ENCODE measurements at regions not wholly inside any gene's neighbourhood (a gene's known extent, or its start where the extent isn't known, plus 50 kb on each side); places are given as distances from the start of the nearest gene placed in this dataset.

DNA sequence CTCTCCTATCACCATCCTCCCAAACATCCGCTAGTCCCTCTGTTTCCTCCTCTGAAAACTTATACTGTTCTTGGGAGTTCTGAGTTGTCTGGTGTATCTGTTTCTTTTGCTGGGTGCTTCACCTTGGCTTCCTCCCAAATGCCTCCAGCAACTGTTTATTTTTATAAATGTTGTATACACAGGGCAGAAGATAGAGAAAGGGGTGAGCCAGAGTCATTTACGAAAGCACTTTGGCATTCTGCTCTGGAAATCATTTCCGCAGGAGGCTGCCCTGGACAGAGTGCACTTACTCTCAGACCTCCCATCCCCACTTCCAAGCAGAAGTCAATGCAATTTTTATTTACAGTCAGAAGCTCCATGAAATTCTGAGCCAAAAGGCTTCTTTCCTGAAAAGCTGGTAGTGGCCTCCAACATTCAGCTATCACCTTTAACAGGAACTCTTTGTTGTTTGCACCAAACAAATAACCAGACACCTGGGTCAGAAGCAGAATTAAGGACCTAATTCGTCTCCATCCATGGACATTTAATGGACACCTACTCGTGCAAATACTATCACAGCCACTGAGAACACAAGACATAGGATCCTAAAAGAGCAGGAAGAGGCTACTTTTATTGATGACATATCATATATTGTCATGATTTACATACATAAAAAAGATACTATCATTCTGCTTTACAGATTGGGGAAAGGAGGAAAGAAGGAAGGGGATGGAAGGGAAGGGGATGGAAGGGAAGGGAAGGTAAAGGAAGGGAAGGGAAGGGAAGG lies 229.5 kb upstream of the PAPPA start:
- POLR2A ChIA-PET, result interaction anchor here (0.6 to 1.8 kb wide), 6 partner anchors 20 to 763 kb away, joined by 3 to 23 read pairs (median 6); partner anchors contain the start of genes PAPPA and TRIM32
- peak; percentile 67 to 97 for DNase-seq (ENCODE audit: low read depth in 1 of 2, low spot score in 1 of 2)
- Histone ChIP-seq H3K4me1 (peaks cover 30% of the 10 kb centered on the region), H3K9me3 (peaks cover 42% of the 10 kb centered on the region), H3K27ac (peak overlapping the region; percentile 90 to 97), H3K4me2 (peak overlapping the region; percentile 61), H3K4me3 (no peak overlapping the region)
- peak; percentile 95 to 100 for ATAC-seq
- TF ChIP-seq HOXB13 (CRISPR knock-in tag; IDR thresholded peaks at IDR 0.05; ENCODE audit: low read depth), result no peak; the same call in 1 of the 2 replicates
- peak; percentile 48; the same call in 1 of the 2 replicates for TF ChIP-seq FOSL2 (IDR thresholded peaks at IDR 0.05)
- TF ChIP-seq FOSL2 (CRISPR knock-in tag; IDR thresholded peaks at IDR 0.05), result peak; percentile 82
- peak; percentile 98 to 99 for TF ChIP-seq EP300 (IDR thresholded peaks at IDR 0.05)
- TF ChIP-seq, protein P1, sequence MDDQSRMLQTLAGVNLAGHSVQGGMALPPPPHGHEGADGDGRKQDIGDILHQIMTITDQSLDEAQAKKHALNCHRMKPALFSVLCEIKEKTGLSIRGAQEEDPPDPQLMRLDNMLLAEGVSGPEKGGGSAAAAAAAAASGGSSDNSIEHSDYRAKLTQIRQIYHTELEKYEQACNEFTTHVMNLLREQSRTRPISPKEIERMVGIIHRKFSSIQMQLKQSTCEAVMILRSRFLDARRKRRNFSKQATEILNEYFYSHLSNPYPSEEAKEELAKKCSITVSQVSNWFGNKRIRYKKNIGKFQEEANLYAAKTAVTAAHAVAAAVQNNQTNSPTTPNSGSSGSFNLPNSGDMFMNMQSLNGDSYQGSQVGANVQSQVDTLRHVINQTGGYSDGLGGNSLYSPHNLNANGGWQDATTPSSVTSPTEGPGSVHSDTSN (IDR thresholded peaks at IDR 0.05), result 0 out of 2 replicates have a peak, but pooled peaks have one; percentile 81
- 0 out of 2 replicates have a peak, but pooled peaks have one; percentile 4 for TF ChIP-seq RARB (CRISPR knock-in tag; IDR thresholded peaks at IDR 0.05)
- peak; percentile 21 for TF ChIP-seq HOXB5 (CRISPR knock-in tag; IDR thresholded peaks at IDR 0.05)
- no peak for TF ChIP-seq HDAC2 (IDR thresholded peaks at IDR 0.05)
- TF ChIP-seq, protein P2, sequence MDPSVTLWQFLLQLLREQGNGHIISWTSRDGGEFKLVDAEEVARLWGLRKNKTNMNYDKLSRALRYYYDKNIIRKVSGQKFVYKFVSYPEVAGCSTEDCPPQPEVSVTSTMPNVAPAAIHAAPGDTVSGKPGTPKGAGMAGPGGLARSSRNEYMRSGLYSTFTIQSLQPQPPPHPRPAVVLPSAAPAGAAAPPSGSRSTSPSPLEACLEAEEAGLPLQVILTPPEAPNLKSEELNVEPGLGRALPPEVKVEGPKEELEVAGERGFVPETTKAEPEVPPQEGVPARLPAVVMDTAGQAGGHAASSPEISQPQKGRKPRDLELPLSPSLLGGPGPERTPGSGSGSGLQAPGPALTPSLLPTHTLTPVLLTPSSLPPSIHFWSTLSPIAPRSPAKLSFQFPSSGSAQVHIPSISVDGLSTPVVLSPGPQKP (IDR thresholded peaks at IDR 0.05; ENCODE audit: low read depth, low read length), result no peak
- TF ChIP-seq MAFK (IDR thresholded peaks at IDR 0.05; ENCODE audit: partially characterized antibody), result peak; percentile 84
- TF ChIP-seq, protein P3, sequence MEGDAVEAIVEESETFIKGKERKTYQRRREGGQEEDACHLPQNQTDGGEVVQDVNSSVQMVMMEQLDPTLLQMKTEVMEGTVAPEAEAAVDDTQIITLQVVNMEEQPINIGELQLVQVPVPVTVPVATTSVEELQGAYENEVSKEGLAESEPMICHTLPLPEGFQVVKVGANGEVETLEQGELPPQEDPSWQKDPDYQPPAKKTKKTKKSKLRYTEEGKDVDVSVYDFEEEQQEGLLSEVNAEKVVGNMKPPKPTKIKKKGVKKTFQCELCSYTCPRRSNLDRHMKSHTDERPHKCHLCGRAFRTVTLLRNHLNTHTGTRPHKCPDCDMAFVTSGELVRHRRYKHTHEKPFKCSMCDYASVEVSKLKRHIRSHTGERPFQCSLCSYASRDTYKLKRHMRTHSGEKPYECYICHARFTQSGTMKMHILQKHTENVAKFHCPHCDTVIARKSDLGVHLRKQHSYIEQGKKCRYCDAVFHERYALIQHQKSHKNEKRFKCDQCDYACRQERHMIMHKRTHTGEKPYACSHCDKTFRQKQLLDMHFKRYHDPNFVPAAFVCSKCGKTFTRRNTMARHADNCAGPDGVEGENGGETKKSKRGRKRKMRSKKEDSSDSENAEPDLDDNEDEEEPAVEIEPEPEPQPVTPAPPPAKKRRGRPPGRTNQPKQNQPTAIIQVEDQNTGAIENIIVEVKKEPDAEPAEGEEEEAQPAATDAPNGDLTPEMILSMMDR (IDR thresholded peaks at IDR 0.05), result no peak
- TF ChIP-seq, protein P4, sequence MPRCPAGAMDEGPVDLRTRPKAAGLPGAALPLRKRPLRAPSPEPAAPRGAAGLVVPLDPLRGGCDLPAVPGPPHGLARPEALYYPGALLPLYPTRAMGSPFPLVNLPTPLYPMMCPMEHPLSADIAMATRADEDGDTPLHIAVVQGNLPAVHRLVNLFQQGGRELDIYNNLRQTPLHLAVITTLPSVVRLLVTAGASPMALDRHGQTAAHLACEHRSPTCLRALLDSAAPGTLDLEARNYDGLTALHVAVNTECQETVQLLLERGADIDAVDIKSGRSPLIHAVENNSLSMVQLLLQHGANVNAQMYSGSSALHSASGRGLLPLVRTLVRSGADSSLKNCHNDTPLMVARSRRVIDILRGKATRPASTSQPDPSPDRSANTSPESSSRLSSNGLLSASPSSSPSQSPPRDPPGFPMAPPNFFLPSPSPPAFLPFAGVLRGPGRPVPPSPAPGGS (IDR thresholded peaks at IDR 0.05), result peak; percentile 96; the same call in 2 of the 3 replicates
- TF ChIP-seq MYC (IDR thresholded peaks at IDR 0.05; ENCODE audit: borderline replicate concordance, low read length), result no peak
- TF ChIP-seq JUNB (IDR thresholded peaks at IDR 0.05), result peak; percentile 90
- TF ChIP-seq CBX8 (IDR thresholded peaks at IDR 0.05), result no peak
- peak; percentile 74 for TF ChIP-seq SMC3 (IDR thresholded peaks at IDR 0.05)
- no peak for TF ChIP-seq HOXA7 (CRISPR knock-in tag; IDR thresholded peaks at IDR 0.05)
- TF ChIP-seq FOXS1 (CRISPR knock-in tag; IDR thresholded peaks at IDR 0.05), result 0 out of 2 replicates have a peak, but pooled peaks have one; percentile 65
- TF ChIP-seq TP53 (CRISPR knock-in tag; IDR thresholded peaks at IDR 0.05), result no peak
- peak; percentile 36 to 86 for TF ChIP-seq RAD21 (conservative IDR thresholded peaks at IDR 0.05 in 1 of 2, IDR thresholded peaks at IDR 0.05 in 1 of 2)
- TF ChIP-seq, protein P5, sequence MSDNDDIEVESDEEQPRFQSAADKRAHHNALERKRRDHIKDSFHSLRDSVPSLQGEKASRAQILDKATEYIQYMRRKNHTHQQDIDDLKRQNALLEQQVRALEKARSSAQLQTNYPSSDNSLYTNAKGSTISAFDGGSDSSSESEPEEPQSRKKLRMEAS (IDR thresholded peaks at IDR 0.05), result peak; percentile 81
- TF ChIP-seq ZSCAN20 (CRISPR knock-in tag; IDR thresholded peaks at IDR 0.05), result peak; percentile 63; the same call in 1 of the 2 replicates
- TF ChIP-seq POLR2A (IDR thresholded peaks at IDR 0.05; ENCODE audit: low read length), result no peak
- peak; percentile 14 for TF ChIP-seq HEYL (CRISPR knock-in tag; IDR thresholded peaks at IDR 0.05)
- TF ChIP-seq, protein P6, sequence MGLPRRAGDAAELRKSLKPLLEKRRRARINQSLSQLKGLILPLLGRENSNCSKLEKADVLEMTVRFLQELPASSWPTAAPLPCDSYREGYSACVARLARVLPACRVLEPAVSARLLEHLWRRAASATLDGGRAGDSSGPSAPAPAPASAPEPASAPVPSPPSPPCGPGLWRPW (IDR thresholded peaks at IDR 0.05), result peak; percentile 65; the same call in 1 of the 2 replicates
- TF ChIP-seq EHF (CRISPR knock-in tag; IDR thresholded peaks at IDR 0.05), result no peak
- peak; percentile 97 to 99 for TF ChIP-seq JUN (IDR thresholded peaks at IDR 0.05)
- peak; percentile 99 for TF ChIP-seq GATA3 (IDR thresholded peaks at IDR 0.05; ENCODE audit: borderline replicate concordance)
- TF ChIP-seq CEBPB (IDR thresholded peaks at IDR 0.05), result peak; percentile 87 to 93
- no peak for TF ChIP-seq CBX2 (IDR thresholded peaks at IDR 0.05; ENCODE audit: borderline replicate concordance, low read depth)
- peak; percentile 98 for FAIRE-seq
- WGBS (ENCODE audit: missing lambda C conversion rate), result 0% methylated on average over 5 of the region's 5 CpGs
- CTCF ChIA-PET, result interaction anchor here (1.0 to 2.0 kb wide), 5 partner anchors 20 to 333 kb away, joined by 3 to 5 read pairs (median 4); partner anchors contain the start of gene PAPPA
